GM19468 (cell line): ENCODE measurements at regions not wholly inside any gene's neighbourhood (a gene's known extent, or its start where the extent isn't known, plus 50 kb on each side); places are given as distances from the start of the nearest gene placed in this dataset.

Source experiments
- ATAC-seq: cut with Tn5 transposase; IDR thresholded peaks from one replicate; pipeline ENCODE4 v1.9.1; 2021; ENCODE audit warnings: mild to moderate bottlenecking, moderate library complexity, moderate number of reproducible peaks; ENCODE audit not compliant: unreplicated experiment; ENCODE audit errors: extremely low read depth

DNA sequence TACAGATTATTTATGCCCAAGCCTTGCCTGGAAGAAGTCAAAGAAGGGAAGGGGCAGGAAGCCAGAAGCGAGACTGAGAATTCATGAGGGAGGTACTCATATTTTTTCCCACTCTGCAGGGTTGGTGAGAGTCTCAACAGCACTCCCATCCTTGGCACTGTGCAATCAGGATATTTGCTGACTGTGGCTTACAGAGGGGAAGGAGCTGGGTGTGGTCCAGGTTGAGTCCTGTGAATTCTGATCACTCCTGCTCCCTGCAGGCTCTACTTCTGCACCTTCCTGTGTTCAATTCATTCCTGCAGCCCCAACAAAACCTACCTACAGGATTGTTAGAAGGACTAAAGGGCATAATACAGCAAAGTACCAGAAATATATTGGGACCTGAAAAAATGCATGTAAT, 530.5 kb downstream of the INSC start:
- no peak for ATAC-seq

DNA sequence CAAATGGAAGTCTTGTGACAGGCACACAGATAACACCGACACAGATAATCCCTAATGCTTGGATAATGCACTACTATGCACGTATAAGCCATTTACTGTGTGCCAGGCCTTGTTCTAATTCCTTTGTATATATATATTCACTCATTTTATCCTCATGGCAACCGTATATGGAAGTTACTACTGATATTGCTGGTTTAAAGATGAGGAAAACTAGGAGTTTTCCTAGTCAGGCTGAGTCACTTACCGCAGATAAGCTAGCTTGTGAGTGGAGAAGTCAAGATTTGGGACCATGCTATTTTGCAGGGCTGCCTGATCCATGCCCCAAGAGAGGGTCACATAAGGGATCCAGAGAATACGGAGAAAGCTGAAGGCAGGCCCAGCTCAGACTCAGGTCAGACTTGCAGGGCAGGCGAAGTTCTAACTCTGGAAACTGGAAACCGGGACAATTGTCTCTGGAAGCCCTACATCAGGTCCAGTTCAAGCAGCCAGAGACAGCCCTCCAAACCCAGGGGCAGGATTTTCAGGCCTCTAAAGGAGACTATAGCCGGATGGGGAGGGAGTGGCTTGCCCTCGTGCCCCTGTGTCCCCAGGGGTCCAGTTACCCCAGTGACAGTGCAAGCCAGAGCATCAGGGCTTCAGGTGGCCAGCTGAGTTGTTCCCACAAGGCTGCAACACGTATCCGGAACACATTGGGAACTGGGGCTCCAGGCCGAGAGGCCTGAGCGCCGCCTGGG, 534.8 kb downstream of the INSC start:
- ATAC-seq, result no peak

- peak; percentile 100 for ATAC-seq
Measured at GRCh38 chr11:15650105-15650938, 535.6 kb downstream of the INSC start.

- ATAC-seq, result no peak
Measured at GRCh38 chr11:15651033-15651432, 536.3 kb downstream of the INSC start.

- no peak for ATAC-seq
Measured at GRCh38 chr11:15651816-15652215, 537.1 kb downstream of the INSC start.

DNA sequence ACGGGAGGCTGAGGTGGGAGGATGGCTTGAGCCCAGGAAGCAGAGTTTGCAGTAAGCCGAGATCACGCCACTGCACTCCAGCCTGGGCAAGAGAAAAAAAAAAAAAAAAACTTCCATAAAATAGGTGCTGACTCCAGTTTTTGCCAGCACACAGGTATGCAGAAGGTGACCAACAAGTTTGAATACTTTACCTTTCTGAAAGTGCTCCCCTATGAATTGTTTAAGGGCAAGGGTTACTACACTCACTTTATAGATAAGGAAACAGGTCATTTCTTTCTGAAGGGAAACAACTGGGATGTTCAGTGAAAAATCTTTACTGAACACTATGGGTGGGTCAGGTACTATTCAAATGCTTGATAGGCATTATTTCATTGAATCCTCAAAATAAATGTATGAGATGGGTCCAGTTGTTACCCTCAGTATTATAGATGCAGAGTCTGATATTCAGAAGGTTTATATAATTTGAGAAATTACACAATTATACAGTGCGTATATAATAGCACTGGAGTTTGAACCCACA, 538.5 kb downstream of the INSC start:
- ATAC-seq, result no peak

GRCh38 chr11:15654451-15654850, 539.7 kb downstream of the INSC start:
- no peak for ATAC-seq

GRCh38 chr11:15655552-15655951, 540.8 kb downstream of the INSC start:
- ATAC-seq, result no peak

- no peak for ATAC-seq
Measured at GRCh38 chr11:15657264-15657663, 542.5 kb downstream of the INSC start.

GRCh38 chr11:15660496-15660895, 545.8 kb downstream of the INSC start:
- ATAC-seq, result no peak

GRCh38 chr11:15662285-15662684, 547.6 kb downstream of the INSC start:
- ATAC-seq, result no peak

GRCh38 chr11:15663777-15664218, 549.1 kb downstream of the INSC start:
- ATAC-seq, result no peak

DNA sequence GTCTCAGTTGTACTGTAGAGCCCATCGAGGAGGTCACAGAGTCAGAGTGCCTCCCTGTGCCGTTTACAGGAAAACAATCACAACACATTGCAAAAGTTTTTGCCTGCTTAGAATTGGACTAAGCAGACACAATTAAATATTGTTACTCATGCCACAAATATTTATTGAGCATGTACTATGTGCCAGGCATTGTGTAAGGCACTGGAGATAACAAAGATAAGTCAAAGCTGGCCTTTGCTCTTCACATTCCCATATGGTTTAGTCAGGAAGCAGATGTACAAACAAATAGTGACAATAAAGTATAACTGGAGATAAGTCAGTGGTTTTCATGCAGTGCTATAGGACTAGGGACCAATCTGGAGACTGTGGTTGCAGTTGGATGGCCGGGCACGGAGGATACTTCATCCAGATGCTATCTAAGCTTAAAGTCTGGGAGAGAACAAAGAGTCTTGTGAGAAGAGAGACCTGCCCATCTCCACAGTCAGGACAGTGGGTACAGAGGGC, 550.7 kb downstream of the INSC start:
- no peak for ATAC-seq

DNA sequence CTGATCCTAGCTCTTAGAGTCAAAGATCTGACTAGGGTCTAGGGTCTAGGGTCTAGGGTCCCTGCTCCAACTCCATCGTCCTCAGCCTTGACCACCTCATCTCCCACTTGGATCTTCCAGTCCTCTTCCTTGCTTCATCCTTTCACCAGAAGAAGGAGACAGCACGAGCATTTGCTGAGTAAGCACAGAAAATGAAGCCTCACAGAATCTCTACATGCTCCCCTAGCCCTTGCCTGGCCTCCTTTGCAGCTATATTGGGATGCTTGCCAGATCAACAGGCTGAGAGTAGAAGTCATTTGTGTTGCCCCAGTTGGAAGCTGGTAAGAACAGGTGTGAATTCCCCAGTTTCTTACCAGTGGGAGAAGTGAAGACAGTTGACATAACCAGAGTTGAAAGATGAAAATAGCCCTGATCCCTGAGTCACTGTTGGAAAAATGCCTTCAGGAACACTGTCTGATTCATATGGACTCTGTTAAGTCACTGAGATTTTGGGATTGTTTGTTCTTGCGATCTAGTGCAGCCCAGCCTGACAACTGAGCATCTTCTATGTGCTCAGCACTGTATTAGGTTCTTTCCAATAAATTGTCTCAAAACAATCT, 552.5 kb downstream of the INSC start:
- no peak for ATAC-seq

DNA sequence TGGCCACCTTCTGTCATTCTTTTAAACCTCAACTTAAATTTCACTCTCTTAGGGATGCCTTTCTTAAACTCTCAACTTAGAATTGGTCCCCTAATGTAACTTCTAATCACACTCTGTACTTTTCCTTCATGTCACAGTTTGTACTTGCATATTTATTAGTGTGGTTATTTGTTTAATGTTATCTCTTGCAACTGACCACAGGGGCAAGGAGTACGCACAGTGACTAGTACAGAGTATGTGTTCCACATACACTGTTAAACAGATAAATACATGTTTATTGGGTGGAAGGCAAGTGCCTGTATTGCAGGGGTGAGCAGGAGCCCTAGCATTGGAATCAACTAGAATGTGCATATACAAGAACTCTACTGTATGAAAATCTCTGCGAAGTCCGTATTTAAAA, 554.0 kb downstream of the INSC start:
- ATAC-seq, result no peak

DNA sequence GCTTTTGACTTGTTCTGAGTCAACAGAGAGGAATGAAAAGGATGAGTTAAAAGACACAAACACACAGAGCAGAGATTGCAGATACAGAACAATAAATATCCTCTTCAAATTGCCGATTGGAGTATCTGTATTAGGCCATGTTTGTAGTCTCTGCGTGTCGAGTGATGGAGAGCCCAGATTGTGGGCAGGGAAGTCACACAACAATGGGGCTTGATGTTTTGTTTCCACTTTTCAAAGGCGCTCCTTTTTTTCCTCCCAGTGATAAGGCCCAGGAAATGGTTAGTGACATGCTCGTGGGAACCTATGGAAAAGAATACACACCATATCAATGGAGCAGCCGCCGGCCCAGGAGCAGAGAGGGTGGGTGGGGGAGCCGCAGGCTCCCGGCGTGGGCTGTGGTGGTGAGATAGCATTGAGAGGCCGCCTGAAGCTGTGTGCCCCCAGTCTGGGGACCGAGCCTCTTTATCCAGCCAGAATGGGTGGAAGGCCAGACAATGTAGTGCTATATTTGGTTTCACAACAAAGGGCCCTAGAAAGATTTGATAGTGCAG, 555.9 kb downstream of the INSC start:
- ATAC-seq, result no peak

DNA sequence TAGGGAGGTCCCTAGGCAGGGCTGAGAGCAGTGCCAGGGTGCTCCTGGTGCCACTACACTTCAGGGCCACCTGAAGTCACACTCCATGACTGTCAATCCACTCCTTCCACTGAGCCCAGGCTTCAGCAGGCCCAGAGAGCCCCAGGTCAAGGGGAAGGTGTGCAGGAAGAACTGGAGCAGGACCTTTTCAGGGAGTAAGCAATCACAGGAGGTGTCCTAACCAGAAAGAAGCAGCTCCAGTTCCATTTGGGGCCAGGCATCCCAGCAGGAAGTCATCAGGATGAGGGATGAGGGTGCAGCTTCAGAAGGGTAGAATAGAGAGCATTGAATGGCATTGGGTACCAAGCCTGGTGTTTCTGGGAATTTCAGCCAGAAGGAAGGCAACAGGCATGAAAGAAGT, 556.5 kb downstream of the INSC start:
- no peak for ATAC-seq

- no peak for ATAC-seq
Measured at GRCh38 chr11:15672825-15673224, 558.1 kb downstream of the INSC start.

- no peak for ATAC-seq
Measured at GRCh38 chr11:15673408-15673831, 558.7 kb downstream of the INSC start.

DNA sequence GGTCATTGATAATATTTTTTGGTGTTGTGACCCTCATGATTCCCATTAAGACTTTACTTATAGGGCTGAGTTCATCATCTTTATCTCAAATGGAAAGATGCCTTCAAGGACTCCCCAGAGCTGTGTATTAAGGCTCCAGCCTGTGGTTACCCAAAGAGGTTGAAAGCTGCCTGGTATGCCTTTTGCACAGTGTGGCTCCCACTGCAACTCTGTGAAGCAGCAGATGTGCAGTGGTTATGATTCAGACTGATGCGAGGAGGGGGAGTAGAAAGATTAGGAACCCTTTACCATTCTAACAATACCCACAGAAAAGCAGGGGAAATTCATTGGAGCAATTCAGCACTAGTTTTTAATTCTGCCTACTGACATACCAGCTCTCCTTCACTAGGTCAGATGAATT, 560.0 kb downstream of the INSC start:
- no peak for ATAC-seq
